Sciatic nerve (tissue), 2 donors: ENCODE measurements at regions not wholly inside any gene's neighbourhood (a gene's known extent, or its start where the extent isn't known, plus 50 kb on each side); places are given as distances from the start of the nearest gene placed in this dataset.
"Not testable (repeated sequence)": the region's sequence is repeated elsewhere in the genome, so short reads cannot be mapped to it uniquely, and the experiment has no call there.

ENCODE experiments used
- ATAC-seq: fragments of 200-7000 bp; cut with Tn5 transposase; one replicate; pipeline ENCODE4 v1.9.1; 2020; ENCODE audit warnings: mild to moderate bottlenecking, moderate library complexity
- DNase-seq: peaks from one replicate; pipeline ENCODE4 v3.0.0-alpha.2; 2020; ENCODE audit warnings: low spot score
- intact Hi-C: fragments of 100-400 bp; cut with DNase I; formaldehyde crosslinking; loops from one replicate; pipeline ENCODE4 v1.14.2; 2022
- donor health status: DM: no; HTN: no; CAD: no.
- donor health status: DM: no; HTN: no; CAD: no.

DNA sequence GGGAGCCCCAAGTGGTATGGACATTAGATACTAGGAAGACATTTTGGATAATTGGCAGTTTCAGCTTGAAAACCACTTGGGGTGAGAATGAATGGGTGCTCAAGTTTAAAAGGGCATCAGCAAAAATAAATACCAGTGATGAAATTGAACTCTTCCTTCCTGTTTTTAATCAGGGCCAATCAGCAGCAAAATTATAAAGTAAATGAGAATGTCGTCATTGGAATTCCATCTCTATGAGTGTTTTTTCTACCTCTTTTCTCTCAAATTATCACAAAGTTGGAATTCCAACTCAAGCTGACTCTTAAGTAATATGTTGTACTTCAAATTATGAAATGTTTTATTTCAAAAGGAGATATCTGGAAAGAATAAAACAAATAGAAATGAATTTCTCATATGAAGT is 730.6 kb downstream of the METTL15 start:
- DNase-seq (no peak), ATAC-seq (no peak)
- intact Hi-C loops = no loop called here

DNA sequence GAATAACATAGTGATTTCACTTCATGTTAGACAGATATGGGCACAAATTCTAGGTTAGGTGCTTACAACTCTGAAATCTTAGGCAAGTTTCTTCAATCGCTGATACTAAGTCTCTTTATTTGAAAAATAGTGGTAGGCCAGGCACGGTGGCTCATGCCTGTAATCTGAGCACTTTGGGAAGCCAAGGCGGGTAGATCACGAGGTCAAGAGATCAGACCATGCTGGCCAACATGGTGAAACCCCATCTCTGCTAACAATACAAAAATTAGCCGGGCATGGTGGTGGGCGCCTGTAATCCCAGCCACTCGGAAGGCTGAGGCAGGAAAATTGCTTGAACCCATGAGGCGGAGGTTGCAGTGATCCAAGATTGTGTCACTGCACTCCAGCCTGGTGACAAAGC is 729.4 kb downstream of the METTL15 start:
- intact Hi-C loops = no loop called here

DNA sequence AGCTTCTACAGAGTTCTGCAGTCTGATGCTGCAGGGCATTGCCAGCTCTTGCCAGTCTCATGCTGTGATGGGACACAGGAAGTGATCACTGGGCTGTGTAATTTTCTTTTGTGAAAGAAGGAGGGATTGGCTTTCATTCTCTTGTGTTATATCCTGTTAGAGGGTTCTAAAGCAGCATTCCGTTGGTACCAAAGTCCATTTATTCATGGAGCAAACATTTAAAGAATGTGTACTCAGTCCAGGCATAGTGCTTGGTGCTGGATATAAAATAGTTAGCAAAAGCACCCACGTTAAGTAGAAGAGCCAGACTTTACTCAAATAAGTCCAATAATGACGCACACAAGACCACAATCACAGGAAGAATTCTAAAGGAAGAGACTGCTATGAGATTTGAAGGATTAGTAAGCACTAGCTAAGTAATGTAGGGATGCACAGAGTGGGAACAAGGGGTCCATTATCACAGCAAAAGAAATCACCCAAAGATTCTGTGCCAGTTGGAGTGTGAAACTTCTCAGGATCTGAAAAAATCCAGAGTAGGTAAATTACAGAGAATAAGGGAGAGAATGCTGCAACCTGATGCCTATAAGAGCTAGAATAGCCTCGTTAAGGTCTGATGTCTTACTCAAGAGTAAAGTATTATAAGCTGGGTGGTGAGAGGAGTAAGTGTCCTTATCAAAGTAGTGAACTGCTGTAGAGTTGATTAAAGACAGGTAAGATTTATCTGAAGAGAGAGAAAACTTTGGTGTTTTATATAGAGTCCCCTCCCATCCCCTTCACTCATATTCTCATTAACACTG is 728.3 kb downstream of the METTL15 start:
- intact Hi-C loops = no loop called here
- no peak for ATAC-seq
- DNase-seq = no peak

More for the DNA sequence above, 729.4 kb downstream of the METTL15 start:
- ATAC-seq = no peak
- DNase-seq = no peak

DNA sequence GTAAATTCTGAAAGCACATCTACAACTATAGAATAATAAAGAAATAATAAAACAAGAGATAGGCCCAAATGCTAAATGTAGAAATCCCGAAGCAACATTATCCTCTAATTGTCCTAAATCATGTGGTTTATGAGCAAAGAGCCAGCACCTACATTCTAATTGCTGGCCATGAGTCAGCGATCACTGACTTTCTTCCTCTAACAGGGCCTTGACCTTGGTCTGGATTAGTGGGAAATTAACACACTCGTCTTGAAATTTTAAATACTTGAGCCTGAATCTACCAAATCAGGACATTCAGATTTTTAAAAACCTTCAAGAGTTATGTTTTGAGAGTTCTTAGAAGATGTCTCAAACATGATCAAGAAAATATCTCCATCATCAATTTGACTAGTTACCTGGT is 727.6 kb downstream of the METTL15 start:
- DNase-seq (no peak), ATAC-seq (no peak)
- intact Hi-C loops = no loop called here

DNA sequence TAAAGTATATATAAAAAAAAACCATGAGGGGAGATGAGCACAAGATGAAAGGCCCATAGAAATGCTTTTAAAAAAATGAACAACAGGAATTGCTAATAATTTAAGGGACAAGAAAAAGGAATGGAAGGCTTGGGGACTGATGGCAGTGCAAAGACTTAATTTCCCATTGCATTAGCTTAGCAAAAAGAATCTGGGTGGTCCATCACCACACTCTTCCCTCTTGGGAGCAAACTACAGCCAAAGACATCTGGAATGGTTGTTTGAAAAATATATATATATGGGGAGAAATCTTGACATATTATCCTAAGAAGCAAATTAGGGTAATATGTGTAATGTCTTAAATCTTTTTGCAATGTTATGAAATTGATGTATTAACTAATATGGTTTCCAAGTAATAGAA is 727.1 kb downstream of the METTL15 start:
- DNase-seq (no peak), ATAC-seq (no peak)
- intact Hi-C loops = no loop called here

DNA sequence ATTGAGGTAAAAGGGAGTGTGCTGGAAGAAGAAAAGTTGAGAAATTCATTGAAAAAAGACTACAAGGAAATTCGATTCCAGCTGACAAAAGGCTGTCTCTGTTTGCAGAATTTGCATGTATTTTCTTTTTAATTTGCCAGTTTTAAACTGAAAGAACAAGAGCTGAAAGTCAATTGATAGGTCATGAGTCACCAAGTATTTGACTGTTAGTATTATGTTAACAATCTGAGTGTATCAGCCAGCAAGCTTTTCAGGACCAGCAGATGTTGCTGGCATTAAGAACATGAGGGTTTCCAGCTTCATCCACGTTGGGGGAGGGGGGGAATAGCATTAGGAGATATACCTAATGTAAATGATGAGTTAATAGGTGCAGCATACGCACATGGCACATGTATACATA is 726.7 kb downstream of the METTL15 start:
- no peak for ATAC-seq
- no peak for DNase-seq
- intact Hi-C loops = no loop called here

DNA sequence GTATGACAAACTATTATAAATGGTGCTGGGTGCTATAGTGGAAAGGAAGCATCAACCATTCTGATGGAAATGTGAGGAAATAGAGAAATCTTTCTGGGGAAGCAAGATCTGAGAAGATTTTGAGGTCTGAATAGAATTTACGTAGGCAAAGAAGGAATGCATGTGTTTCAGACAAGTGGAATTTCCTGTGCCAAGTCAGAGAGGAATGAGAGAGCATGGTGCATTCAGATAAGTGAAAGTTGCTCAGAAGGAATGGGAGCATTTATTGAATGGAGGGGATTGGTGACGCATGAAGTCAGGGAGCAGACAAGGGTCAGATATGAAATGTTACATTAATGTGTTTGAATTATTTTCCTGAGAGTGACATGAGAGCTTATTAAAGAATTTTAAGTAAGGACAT is 725.5 kb downstream of the METTL15 start:
- ATAC-seq = no peak
- DNase-seq = no peak
- intact Hi-C loops = no loop called here

DNA sequence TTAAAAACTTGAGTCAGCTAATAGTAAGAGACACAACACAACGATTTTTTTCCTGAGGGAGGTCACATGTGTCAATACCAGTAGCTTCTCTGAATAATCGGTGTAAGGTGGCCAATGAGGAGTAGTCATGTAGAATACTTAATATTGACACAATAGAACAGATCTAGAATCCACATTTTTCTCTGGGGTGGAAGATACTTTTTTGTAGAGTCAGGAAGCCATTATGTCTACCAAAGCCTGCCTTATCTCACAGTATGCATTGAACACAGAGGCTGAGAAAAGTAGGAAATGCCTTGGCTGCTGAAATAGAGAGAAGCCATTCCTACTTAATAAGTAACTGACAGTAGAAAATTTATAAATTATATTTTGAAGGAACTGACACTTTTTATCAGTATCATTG is 725.0 kb downstream of the METTL15 start:
- intact Hi-C loops = no loop called here
- ATAC-seq (no peak), DNase-seq (no peak)

DNA sequence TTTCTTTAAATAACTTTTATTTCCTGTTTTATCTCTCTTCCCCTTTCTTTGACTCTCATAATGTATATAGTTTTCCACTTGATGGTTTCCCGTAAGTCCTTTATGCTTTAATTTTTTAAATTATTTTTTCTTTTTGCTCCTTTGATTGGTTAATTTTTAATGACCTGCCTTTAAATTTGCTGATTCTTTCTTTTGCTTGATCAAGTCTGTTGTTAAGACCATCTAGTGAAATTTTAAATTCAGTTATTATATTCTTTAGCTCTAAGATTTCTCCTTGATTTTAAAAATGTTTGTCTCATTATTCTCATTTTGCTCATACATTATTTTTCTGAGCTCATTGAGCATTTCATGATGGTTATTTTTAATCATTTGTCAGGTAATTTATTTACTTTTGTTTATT is 718.6 kb downstream of the METTL15 start:
- ATAC-seq = no peak
- no peak for DNase-seq
- intact Hi-C loops = no loop called here

DNA sequence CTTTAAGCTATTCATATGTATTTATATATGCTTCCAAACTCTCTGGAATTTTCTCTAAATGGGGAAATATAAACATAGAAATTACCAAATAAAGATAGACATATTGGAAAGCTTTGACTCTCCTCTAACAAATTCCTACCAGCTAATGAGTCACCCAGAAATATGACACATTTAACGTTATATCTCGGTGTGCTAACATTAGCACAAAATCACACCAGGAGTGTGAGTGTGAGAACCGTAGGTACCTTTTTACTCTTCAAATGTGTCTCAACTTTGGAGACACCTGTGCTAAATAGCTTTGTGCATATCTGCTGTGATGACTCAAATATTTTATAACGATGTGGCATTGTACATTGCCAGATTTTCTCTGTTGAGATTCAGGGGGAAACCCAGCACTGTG is 714.4 kb downstream of the METTL15 start:
- no peak for ATAC-seq
- no peak for DNase-seq
- intact Hi-C loops = no loop called here

DNA sequence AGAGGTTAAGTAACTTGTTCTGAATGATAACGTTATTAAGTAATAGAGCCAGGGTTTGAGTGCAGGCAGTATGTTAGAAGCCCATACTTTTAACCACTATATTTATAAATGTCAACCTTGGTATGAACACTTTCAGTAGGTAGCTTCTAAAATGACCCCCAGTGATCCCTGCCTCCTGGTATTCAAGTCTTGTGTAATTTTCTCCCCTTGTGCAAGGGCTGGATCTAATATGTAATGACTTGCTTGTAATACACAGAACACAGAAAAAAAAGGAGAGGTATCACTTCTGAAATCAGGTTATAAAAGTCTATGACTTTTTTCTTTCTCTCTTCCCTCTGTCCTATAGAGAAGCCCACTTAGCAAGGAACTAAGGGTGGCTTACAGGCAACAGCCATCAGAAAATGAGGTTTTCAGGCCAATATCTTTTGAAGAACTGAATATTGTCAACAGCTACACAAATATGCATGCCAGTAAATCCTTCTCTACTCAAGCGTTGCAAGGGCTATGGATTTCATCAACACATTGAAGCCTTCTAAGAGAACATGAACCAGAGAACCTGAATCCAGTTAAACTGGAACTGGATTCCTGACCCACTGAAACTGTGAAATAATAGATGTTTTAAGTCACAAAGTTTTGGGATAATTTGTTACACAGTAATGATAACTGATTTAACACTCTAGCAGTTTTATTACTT is 712.3 kb downstream of the METTL15 start:
- DNase-seq (no peak), ATAC-seq (no peak)
- intact Hi-C loops = no loop called here

DNA sequence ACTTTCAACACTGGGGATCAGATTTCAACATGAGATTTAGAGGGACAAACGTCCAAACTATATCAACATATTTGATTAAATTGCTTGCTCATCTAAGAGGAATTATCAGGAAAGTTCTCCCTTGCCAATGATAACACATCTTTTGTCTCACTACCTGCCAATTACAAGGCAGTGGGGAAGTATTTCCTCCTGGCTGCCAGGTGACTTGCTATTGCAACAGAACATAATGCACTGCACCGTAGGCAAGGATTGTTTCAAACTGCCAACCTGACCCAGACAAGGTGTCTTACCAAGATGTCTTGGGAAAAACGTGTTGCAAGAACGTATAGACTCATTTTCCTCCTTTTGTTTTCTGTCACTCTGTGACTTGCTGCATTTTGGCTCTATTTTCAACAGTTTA is 711.6 kb downstream of the METTL15 start:
- intact Hi-C loops = no loop called here
- ATAC-seq = no peak
- DNase-seq = no peak

DNA sequence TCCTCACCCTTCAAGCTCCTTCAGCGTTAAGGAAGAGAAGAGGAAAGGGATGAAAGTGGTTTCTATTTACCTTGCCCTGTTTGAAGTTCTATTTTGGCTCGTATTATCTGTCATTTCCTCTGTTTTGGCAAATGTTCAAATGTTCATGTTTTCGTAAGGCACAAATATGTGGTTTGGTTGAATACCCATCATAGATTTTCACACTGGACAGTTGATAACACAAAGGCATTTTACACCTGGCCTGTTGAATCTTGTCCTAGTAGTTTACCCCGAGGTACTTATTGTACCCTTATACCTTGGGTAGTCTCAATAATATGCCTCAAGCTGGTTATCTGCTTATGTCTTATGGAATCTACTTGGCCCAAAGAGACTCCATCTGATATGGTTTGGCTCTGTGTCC is 706.9 kb downstream of the METTL15 start:
- intact Hi-C loops = no loop called here
- ATAC-seq = no peak

DNA sequence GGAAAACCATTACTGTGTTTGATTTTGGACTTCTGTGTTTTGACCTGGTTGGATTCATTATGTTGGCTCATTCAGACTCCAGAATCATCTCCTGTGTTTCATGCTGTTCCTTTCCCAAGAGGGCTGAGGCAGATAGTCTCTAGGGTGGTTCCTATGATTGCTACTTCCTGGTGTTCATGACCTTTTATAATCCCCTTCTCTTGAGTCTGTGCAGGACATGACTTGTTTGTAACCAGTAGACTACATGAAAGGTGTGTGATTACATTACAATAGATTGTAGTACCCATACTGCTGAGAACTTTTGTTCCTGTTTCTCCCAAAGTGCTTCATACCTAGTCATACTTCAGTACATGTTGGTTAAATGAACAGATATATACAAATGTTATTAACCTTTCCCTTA is 700.6 kb downstream of the METTL15 start:
- intact Hi-C loops = no loop called here
- no peak for DNase-seq
- no peak for ATAC-seq

More for the DNA sequence above, 706.9 kb downstream of the METTL15 start:
- no peak for DNase-seq

DNA sequence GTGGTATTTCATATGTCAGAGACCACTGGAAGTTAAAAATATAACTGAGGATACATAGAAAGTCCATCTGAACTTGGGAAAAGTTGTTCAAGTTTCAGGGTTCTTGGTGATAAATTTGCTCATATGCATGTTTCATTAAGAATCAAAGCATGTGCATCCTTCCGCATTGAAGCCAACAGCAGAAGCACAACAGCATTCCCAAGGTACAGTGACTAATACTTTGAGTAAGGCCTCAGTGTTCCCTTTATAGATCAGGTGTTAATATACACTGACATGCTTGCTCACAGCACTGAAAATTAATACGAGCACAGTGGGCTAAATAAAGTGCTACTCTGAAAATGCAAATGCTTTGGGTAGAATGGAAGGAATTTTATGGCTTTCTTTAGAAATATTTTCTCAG is 691.1 kb downstream of the METTL15 start:
- no peak for DNase-seq
- intact Hi-C loops = no loop called here
- ATAC-seq = no peak

DNA sequence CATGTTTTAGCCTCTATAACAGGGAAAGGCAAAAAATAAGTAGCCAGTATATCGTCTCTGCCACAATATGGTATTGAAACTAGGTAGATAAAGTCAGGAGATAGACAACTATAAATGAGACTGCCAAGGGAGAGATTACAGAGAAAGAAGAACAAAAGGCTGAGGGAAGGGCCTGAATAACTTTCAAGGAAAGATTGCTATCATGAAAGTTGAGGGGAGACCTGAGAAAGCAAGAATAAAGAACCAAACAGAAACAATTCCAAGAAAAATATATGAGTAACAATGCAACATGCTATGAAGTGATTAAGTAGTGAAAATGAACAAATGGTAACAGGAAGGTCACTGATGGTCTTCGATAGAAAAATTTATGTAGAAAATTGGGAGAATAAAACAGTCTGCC is 690.1 kb downstream of the METTL15 start:
- intact Hi-C loops = no loop called here
- ATAC-seq (no peak), DNase-seq (no peak)

DNA sequence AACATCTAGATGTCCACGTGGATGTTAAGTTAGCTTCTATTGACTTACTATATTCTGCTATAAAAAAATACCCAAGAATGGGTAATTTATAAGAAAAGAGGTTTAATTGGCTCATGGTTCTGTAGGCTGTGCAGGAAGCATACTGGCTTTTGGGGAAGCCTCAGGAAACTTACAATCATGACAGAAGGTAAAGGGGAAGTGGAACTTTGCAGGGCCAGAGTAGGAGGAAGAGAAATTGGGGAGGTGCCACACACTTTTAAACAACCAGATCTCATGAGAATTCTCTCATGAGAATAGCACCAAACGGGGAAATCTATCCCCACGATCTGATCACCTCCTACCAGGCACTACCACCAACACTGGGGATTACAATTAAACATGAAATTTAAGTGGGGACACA is 689.3 kb downstream of the METTL15 start:
- ATAC-seq (no peak), DNase-seq (no peak)
- intact Hi-C loops = no loop called here

DNA sequence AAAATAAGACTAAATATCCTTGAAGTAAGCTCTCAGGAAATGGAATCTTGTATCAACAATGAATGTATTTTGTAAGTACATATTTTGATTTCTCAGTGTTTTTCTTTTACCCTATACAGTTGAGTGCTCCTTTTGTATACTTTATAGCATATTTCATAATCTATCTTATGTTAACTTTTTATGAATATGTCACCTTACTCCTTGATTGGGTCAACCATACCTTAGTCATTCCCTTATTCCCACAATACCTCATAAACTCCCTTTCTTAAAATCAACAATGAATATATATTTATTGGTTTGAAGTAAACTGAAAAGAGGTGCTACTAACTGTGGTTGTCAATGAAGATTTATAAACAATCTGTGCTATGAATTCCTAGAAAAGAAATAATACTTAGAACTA is 686.2 kb downstream of the METTL15 start:
- ATAC-seq = no peak
- intact Hi-C loops = no loop called here
- no peak for DNase-seq

DNA sequence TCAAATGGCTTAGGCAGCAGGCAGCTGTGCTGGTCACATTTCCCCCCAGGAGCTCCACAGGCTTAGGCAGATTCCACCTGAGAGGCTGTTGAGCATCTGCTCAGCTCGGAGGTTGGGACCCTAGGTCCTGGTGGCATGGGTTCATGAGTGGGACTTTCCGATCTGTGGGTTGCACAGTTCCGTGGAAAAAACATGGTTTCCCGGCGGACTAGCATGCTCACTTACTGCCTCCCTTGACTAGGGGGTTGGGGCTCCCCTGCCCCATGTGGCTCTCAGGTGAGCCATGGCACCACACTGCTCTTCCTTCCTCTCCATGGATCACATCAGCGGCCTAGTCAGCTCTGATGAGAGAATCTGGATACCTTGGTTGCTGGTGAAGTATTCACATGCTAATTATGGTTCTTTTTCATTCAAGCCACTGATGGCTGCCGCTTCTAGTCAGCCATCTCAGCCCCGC is 685.1 kb downstream of the METTL15 start:
- intact Hi-C loops = no loop called here
- DNase-seq (no peak), ATAC-seq (no peak)

DNA sequence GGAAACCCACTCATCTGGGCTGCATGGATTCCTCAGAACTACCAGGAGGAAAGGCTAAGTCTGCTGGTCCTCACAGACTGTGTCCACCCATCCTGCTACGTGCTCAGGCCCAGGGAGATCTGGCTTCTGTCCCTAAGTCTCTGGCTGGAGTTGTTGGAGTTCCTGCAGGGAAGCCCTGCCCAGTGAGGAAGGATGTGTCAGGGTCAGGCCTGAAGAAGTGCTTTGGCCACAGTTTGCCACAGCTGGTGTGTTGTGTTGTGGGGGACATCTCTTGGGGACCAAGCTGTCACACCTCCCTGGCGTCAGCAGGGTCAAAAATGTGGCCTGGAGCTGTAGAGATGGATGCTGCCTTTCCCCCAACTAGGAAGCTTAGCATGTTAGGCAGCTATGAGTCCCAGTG is 684.7 kb downstream of the METTL15 start:
- no peak for ATAC-seq
- intact Hi-C loops = no loop called here
- no peak for DNase-seq

DNA sequence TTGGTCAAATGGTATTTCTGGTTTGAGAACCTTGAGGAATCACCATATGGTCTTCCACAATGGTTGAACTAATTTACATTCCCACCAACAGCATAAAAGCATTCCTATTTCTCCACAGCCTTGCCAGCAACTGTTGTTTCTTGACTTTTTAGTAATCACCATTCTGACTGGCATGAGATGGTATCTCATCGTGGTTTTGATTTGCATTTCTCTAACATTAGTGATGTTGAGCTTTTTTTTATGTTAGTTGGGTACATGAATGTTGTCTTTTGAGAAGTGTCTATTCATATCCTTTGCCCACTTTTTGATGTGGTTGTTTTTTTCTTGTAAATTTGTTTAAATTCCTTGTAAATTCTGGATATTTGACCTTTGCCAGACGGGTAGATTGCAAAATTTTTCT is 679.7 kb downstream of the METTL15 start:
- DNase-seq, intact Hi-C loops, ATAC-seq: not testable (repeated sequence)
